ENCODE measurements at regions not wholly inside any gene's neighbourhood (a gene's known extent, or its start where the extent isn't known, plus 50 kb on each side); places are given as distances from the start of the nearest gene placed in this dataset.

DNA sequence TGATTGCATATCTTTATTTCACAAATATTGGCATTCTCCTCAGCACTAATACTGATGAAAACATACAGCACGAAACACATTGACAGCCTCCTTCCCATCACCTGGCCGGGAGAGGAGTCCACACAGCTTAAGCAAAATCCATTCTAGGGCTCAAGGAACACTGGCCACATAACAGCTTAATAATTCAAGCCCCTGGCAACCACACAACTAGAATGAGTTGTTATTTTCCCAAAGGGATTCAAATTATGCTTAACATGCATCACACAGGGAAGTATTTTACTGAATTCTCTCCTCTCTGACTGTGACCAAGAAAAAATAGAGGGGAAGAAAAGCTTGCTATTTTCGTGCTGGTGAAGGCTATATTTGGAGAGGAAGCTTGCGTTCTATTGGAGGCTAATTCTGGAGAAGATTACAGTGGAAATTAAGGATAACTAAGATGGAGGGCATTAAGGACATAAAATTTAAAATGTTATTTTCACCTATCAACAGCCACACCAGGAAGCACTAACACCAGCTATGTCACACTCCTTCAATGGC, 198.5 kb downstream of the ADGRG6 start:
- no peak for DNase-seq (ENCODE audit: low read depth)

DNA sequence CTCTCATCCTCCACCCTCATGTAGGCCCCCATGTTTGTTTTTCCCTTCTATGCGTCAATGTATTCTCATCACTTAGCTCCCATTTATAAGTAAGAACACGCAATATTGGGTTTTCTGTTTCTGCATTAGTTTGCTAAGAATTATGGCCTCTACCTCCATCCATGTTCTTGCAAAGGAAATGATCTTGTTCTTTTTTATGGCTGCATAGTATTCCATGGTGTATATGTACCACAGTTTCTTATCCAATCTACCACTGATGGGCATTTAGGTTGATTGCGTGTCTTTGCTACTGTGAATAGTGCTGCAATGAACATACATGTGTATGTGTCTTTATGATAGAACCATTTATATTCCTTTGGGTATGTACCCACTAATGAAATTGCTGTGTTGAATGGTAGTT, 200.0 kb downstream of the ADGRG6 start:
- DNase-seq (ENCODE audit: low read depth): no peak

DNA sequence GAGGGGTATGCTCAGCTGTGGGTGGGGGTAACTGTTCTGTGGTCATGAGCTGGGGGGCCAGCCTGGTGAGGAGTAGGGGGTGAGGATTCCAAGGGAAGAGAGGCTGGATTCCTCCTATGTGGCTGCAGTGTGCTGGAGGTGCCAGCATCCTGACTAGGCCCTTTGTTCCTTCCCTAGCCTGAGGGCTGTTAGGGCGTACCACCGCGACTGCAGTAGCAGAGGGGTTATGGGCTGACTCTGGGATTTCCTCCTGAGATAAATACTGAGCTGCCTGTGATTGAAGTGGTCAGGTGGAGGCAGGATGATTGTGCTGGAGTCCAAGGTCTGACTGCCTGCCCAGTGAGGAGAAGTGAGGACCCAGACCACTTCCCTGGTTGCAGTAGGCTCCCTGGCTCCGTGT, 205.3 kb downstream of the ADGRG6 start:
- no peak for DNase-seq (ENCODE audit: low read depth)

DNA sequence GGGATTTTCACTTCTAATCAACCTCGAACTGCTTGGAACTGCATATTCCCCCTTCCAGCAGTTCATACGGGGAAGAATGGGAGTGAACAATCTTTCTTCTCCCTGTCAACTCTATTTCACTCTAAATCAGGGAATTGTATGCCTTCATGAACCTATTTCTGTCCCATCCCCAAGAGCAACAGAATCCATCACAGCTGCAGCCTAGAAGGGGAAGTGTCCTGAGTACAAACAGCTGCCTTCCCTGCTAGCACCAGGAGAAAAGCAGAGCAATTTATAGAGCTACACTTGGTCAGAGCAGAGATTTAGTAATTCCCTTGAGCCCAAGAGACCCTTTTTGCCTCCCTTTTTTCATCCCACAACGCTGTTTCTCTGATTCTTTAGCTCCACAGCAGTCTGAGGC, 208.4 kb downstream of the ADGRG6 start:
- no peak for DNase-seq (ENCODE audit: low read depth)

DNA sequence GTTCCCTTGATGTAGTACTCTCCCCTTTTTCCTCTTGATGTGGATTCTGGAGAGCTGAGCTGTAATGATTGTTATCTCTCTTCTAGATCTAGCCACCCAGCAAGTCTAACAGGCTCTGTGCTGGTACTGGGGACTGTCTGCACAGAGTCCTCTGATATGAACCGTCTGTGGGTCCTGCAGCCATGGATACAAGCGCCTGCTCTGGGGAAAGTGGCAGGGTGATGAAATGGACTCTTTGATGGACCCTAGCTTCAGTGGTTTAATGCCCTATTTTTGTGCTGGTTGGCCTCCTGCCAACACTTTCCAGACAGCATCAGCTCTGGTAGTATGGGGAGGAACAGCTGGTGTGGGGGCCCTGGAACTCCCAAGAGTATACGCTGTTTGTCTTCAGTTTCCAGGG, 216.3 kb downstream of the ADGRG6 start:
- DNase-seq (ENCODE audit: low read depth): no peak

DNA sequence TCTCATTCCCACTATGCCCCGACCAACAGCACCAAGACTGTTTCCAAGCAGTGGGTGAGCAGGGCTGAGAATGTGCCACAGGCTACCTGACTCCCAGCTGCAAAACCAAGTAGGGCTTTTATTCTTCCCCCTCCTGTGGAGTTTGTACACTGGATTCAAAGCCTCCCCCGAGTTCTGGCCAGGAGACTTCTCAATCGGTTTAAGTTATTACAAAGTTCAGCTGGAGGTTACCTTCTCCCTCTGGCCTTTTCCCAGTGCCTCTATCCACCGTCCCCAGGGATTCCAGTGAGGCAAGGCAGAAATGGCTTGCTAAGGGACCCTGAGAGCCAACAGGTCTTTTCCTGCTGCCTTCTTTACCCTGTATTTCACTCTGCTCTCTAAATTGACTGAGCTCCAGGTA, 217.0 kb downstream of the ADGRG6 start:
- no peak for DNase-seq (ENCODE audit: low read depth)

DNA sequence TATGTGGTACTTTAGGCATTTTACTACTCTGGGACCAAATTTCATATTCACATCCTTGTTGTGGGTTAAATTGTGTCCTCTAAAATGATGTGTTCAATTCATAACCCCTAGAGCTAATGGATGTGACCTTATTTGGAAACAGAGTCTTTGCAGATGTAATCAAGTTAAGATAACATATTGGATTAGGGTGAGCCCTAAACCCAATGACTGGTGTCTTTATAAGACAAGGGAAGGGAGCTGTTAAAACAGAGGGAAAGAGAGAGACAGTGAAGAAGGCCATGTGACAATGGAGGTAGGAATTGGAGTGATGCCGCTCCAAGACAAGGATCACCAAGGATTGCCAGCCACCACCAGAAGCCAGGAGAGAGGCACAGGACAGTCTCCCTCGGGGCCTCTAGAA, 220.0 kb downstream of the ADGRG6 start:
- DNase-seq (ENCODE audit: low read depth): no peak

DNA sequence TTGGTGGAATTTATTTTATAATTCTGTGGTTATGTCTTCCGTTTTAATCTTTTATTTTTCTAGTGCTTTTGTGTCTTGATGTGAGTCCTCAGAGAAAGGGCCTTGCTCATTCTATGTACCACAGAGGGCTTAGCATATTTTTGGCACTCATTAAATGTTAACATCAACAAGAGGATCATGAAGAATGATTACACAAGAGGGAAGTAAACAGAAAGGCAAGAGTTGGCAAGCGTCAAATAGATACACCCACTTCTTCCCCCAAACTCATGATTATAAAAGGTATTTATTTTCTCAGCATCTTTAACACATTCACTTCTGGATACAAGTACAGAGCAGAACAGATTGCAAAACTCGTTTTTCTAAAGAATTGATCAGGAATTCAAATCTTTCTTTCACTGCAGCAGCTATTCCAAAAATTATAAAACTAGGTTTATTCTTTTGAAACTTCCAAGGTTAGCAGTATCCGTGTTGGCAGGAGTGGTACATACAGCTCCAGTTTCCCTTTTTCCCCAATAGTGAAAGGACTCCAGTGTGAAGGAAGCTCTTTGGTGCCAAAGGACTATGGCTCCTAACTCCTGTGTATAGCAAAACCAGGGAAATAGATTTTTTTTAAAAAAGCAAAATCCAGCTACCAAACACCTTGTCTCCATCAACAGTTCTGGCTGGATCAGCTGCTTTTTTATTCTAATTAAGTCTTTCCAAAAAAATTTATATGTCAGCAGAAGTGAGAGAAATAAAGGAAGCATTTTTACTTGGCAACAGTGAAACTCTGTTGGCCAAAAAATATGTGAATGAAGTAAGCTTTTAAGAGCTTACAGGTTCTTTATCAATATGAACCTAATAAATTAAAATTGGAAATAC, 221.9 kb downstream of the ADGRG6 start:
- no peak for DNase-seq (ENCODE audit: low read depth)

DNA sequence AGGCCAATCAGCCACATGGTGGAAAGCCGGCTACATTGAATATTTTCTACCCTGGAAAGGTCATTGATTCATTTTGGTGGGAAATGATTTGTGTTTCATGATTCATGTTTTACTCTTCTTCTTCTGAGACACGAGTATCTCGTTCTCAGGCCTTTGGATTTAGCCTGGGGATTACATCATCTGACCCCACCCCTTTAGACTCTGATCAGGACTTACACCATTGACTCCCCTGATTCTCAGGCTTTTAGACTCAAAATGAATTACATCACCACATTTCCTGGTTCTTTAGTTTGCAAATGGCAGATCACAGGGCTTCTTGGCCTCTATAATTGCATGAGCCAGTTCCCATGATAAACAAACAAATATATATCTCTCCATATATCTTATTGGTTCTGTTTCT, 228.8 kb downstream of the ADGRG6 start:
- peak; percentile 24 for DNase-seq (ENCODE audit: low read depth)

DNA sequence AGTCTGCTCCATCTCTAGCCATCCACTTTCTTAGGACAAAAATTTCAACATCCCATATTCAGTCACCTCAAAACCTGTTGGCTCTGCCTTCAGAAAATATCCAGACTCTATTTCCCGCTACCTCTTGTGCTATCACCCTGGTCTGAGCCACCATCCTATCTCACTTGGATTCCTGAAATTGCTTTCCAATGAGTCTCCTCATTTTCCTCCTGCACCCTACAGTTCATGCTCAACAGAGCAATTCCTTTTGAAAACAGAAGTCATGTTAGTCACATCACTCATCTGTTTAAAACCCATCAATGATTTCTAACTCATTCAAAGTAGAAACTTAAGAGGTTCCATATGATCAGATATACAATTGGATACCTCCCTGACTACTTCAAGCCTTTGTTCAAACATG, 229.9 kb downstream of the ADGRG6 start:
- peak; percentile 62 for DNase-seq (ENCODE audit: low read depth)

DNA sequence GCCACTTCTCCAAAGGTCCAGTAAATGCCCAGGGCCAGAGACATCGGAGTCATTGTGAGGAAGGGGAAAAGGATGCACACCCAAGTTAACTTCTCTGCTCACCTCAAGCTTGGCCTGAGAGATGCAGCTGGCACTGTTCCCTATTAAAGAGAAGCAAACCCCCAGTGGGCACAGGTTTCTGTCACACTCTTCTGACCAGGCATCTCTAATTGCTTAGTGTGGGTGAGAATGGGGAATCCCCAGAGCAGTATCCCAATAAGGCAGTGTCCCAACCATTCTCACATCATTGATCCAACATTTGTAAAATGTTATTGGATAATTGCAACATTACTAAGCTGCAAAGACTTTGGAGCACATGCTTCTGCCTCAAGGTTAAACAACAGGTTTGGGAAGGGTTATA, 232.3 kb downstream of the ADGRG6 start:
- no peak for DNase-seq (ENCODE audit: low read depth)

DNA sequence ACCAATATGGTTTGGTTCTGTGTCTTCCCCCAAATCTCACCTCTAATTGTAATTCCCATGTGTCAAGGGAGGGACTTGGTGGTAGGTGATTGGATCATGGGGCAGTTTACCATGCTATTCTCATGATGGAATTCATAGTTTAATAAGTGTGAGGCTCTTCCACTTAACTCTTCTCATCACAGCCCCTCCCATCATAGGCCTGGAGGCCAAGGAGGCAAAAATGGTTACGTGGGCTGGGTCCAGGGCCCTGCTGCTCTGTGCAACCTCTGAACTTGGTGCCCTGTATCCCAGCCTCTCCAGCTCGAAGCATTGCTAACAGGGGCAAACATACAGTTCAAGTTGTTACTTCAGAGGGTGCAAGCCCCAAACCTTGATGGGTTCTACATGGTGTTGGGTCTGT, 232.7 kb downstream of the ADGRG6 start:
- DNase-seq (ENCODE audit: low read depth): no peak

DNA sequence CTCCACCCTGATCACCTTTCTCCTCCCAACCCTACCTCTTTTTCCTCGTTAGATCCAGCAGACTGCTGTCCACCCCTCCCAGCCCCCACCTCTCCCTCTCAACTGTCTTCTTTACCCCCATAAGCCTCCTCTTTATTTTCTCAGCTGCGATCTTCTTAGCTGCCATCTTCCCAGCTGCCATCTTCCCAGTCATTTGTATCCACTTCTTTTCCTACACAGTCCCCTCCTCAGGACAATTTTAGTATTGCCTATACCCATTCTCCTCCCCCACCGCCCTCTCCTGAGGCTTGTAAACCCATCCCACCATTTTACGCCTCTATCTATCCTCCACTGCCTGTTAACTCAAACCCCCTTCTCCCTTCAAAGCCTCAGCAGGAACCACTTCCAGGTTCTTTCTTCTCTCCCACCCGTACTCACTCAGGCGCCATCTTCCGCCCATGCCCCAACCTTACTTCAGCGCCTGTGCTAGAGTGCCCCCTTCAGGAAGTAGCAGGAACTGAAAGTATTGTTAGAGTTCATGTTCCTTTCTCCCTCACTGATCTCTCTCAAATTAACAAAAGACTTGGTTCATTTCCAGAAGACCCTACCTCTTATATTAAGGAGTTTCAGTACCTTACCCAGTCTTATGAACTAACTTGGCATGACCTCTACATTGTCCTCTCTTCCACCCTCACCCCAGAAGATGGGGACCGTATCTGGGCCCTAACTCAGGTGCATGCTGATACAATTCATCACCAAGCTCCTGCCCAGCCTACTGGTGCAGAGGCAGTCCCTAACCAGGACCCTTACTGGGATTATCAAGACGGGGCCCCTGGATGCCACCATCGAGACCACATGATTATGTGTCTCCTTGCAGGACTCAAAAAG, 236.0 kb downstream of the ADGRG6 start:
- DNase-seq (ENCODE audit: low read depth): peak; percentile 52

DNA sequence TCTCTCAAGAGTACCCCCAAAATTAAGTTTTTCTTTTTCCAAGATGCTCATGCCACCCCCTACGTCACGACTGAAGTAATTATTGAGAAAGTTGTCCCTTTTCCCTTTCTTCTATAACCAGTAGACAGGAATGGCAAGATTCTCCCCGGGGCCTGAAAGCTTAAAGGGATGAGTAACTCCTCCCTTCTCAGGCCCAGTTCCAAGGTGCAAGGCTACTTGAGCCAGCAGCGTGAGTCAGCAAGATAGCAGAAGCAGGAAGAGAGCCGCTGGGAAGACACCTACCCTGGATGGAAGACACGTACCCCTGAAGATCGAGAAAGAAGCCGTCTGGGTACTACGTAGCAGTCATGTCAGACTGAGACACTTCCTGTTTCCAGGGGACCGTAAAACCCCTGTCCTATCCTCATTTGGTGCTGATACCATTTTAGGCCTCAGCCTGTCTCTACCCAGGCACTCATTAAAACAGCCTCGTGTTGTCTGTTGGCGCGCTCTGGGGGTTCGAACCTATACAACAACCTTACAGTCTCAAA, 241.0 kb downstream of the ADGRG6 start:
- DNase-seq (ENCODE audit: low read depth): peak; percentile 91

DNA sequence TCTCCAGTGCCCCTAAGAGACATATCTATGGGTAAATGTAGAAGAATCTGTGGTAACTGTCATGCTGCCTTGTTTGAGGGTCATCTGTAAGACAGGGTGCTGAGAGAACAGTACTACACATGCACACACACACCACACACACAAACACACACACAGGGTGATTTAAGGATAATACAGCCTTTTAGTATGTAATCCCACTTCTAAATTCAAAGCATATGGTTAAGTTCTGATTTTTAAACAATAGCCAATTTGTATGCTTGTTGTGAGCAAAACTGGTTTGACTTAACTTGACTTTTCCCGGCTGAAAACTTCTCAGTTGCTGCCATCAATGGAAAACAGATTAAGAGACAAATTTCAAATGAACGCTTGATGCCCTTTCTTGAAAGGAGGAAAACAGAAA, 241.8 kb downstream of the ADGRG6 start:
- no peak for DNase-seq (ENCODE audit: low read depth)

DNA sequence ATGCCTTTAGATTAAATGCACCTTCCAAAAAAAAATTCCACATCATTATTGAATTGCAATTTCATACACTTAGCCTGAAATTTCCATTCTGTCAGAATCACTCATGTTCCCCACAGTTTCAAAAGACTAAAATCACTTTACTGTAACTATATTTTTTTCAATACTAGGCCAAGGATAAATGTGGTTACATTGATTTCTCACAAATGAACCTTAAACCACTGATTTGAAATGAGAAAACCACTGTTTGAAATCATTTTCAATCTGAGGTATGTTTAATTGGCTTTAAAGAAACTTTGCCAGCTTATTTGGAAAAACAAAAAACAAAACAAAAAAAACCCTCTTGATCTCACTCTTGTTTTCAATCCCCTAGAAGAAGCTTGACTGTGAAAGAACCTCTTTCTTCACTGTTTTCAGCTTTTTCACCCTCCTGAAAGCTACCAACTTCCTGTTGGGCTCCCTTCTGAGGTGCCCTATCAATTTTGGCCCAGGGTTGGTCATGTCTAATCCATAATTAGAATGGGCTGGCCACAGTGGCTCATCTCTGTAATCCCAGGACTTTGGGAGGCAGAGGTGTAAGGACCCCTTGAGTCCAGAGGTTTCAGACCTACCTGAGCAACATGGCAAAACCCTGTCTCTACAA, 242.5 kb downstream of the ADGRG6 start:
- no peak for DNase-seq (ENCODE audit: low read depth)

DNA sequence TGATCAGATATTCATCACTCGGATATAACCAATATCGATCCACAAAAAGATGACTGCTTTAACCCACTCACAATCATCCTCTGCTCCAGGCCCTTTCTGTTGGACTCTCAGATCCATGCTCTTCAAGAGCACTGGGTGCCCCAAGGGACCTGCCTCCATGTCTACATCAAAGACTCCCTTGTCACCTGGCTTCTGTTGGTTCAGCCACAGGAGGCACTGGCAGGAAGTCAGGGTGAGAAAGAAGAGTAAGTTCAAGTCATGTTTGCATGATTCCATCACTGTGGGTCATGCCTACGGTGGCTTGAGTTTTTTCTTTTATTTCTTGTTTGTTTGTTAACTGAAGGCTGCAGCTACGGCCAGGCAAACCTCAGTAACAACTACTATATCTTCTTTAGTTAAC, 243.3 kb downstream of the ADGRG6 start:
- no peak for DNase-seq (ENCODE audit: low read depth)

DNA sequence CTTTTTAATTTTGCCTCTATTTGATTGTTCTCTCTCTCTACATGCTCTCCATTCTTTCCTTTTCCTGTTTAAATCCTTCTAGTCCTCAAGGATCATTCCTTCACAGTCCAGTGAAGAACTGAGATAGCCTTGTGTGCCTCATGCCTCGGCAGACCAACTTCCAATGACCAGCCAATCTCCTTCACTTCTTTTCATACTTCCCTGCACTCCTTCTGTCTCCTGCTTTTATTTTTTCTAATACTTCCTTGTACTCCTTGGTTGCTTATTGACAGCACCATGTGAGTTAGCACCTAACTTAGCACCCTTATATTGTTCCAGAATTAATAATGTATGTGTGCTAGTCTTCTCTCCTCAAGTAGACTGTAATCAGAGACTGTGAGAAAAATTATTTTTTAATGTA, 246.8 kb downstream of the ADGRG6 start:
- DNase-seq (ENCODE audit: low read depth): no peak

DNA sequence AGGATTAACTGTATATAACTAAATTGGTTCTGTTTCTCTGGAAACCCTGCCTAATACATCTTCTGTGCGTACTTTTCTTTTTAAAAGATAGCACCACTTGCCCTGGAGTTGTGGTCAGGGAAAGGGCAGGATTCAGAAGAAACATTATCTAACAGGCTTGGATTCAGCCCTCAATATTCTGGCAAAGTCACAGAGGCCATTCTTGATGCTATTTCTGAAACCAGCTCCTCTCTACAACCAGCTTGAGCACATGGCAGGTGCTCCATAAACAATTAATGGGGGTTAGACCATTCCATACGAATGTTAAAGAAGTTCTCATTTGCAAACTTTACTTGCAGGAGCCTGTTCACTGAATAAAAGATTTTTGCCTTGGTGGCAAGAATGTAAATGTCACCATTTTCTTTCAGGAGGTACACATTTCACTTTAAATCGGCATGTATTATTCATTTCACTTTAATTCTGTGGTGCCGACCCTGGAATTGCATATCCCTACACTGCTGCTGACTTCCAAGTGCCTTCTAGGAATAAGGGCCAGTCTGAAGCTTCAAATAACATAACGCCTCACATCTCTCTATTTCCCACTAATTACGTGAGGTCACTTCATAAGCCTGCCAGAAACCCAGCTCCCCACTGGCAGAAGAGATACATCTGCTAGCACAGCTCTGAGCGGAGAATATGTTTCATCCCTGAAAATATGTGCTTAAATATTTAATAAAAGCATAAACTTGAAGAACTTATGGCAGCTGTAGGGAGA, 248.7 kb downstream of the ADGRG6 start:
- DNase-seq (ENCODE audit: low read depth): no peak

DNA sequence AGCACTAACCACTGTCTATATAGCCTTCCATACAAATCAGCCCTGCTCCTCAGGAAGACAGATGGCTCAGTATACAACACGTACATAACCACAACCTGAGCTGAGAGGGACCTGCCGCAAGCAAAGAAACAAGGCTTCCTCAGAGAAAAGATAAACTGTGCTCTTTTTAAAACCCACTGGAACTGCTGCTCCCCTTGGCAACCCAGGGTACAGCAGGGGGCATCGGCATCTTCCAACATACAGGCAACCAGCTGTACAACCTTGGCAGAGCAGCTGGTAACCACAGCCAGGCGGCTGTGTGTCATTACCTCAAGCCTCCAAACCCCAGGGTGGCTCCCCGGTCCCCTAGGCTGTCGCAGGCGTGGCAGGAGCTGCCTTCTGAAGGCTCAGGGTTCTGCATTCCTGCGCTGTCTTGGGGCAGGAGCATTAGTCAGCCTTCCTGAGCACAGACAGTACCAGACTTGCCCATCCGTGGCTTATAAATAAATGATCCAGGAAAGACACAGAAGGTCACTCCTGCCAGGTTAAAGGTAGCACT, 249.5 kb downstream of the ADGRG6 start:
- peak; percentile 48 for DNase-seq (ENCODE audit: low read depth)

DNA sequence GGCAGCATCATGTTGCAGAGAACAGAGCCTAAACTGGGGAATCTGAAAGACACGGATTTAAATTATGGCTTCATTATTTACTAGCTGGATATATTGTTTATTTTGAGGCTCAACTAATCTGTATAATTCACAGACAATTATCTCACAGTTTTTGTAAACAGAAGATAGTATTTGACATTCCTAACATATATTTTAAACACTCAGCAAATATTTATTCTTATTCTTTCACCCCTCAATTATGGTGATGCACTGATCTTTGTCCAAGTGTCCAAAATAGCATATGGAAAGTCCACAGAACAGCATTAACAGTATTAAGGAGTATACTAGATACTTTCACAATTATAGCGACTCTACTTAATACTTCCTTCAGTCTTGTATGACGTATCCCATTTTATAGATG, 257.0 kb downstream of the ADGRG6 start:
- DNase-seq (ENCODE audit: low read depth): no peak
